SK-N-SH (cell line): ENCODE measurements at regions not wholly inside any gene's neighbourhood (a gene's known extent, or its start where the extent isn't known, plus 50 kb on each side); places are given as distances from the start of the nearest gene placed in this dataset.

Experiments used
- CTCF ChIA-PET: fragments of 300-600, 350-600 bp; formaldehyde crosslinking; extraction: SDS; loops from one replicate; lab custom pipeline; 2021; lab: Yijun Ruan, JAX
- POLR2A ChIA-PET: fragments of 350-600 bp; sonication (Branson Sonifier 250); formaldehyde crosslinking; extraction: SDS; loops from one replicate; lab custom pipeline; 2020; ENCODE audit warnings: antibody characterized with exemption, inconsistent platforms; lab: Yijun Ruan, JAX
- DNase-seq: peaks from one replicate; pipeline ENCODE4 v3.0.0; 2012
- H2AFZ ChIP-seq: fragments of 200-600 bp; sonication (generic); 2 replicates; pipeline ENCODE4 v1.8.1; 2016; ENCODE audit warnings: antibody characterized with exemption, mild to moderate bottlenecking, low read depth
- H3F3A ChIP-seq: fragments of 200-600 bp; sonication (generic); replicated peaks from 2 replicates; pipeline ENCODE3; 2016; ENCODE audit warnings: antibody characterized with exemption, mild to moderate bottlenecking; ENCODE audit not compliant: insufficient read depth
- H3K27ac ChIP-seq, 2 experiments: fragments of 200-500 bp in 1 of 2; fragments of 200-600 bp in 1 of 2; sonication (Bioruptor generic) in 1 of 2; sonication (generic), shearing (Covaris generic) in 1 of 2; 2 replicates each; pipeline versions ENCODE4 v1.5.1 to v1.6.1; 2014 to 2016; ENCODE audit warnings: low read depth in 2 of 2, inconsistent platforms in 1 of 2, low read length in 1 of 2, mild to moderate bottlenecking in 1 of 2, mixed read lengths in 1 of 2
- H3K27me3 ChIP-seq: fragments of 200-600 bp; sonication (generic), shearing (Covaris generic); 2 replicates; pipeline ENCODE4 v1.6.1; 2016; ENCODE audit warnings: mixed run types; ENCODE audit not compliant: insufficient read depth
- H3K36me3 ChIP-seq, 2 experiments: fragments of 200-500 bp in 1 of 2; fragments of 200-600 bp in 1 of 2; sonication (Bioruptor generic) in 1 of 2; sonication (generic) in 1 of 2; replicated peaks in 1 of 2; 2 replicates each; pipeline versions ENCODE3 to v1.5.1; 2014 to 2016; ENCODE audit warnings: low read length in 1 of 2, mild to moderate bottlenecking in 1 of 2; ENCODE audit not compliant: insufficient read depth in 2 of 2, control insufficient read depth in 1 of 2
- H3K4me1 ChIP-seq, 2 experiments: fragments of 200-500 bp in 1 of 2; fragments of 200-600 bp in 1 of 2; sonication (Bioruptor generic) in 1 of 2; sonication (generic), shearing (Covaris generic) in 1 of 2; 2 replicates each; pipeline versions ENCODE4 v1.5.1 to v1.6.1; 2014 to 2016; ENCODE audit warnings: low read depth in 1 of 2, low read length in 1 of 2, mixed run types in 1 of 2; ENCODE audit not compliant: insufficient read depth in 2 of 2, control insufficient read depth in 1 of 2
- H3K4me2 ChIP-seq: fragments of 200-600 bp; sonication (generic), shearing (Covaris generic); 2 replicates; pipeline ENCODE4 v1.6.1; 2017; ENCODE audit warnings: mixed run types
- H3K4me3 ChIP-seq, 2 experiments: fragments of 200-500 bp in 1 of 2; fragments of 200-600 bp in 1 of 2; sonication (Bioruptor generic) in 1 of 2; sonication (generic), shearing (Covaris generic) in 1 of 2; 2 replicates each; pipeline versions ENCODE4 v1.5.1 to v1.8.1; 2014 to 2016; ENCODE audit warnings: low read depth in 2 of 2, inconsistent platforms in 1 of 2, low read length in 1 of 2, mild to moderate bottlenecking in 1 of 2, mixed read lengths in 1 of 2, moderate library complexity in 1 of 2
- H3K79me2 ChIP-seq: fragments of 200-600 bp; sonication (generic); 2 replicates; pipeline ENCODE4 v1.8.1; 2017; ENCODE audit warnings: mild to moderate bottlenecking; ENCODE audit not compliant: insufficient read depth
- H3K9ac ChIP-seq: fragments of 200-600 bp; sonication (generic); 2 replicates; pipeline ENCODE4 v1.6.1; 2017; ENCODE audit warnings: mixed run types
- H3K9me2 ChIP-seq: fragments of 200-600 bp; sonication (generic); 2 replicates; pipeline ENCODE4 v1.6.1; 2017; ENCODE audit warnings: mixed run types
- H3K9me3 ChIP-seq: fragments of 200-600 bp; sonication (generic); 2 replicates; pipeline ENCODE4 v1.6.1; 2017; ENCODE audit warnings: mixed run types, mild to moderate bottlenecking, moderate library complexity
- H4K20me1 ChIP-seq: fragments of 200-600 bp; sonication (generic); 2 replicates; pipeline ENCODE4 v1.6.1; 2017; ENCODE audit warnings: mild to moderate bottlenecking, mixed run types; ENCODE audit not compliant: insufficient read depth
- ELF1 ChIP-seq: IDR thresholded peaks from 2 replicates; pipeline ENCODE4 v1.4.0; 2012
- EZH2phosphoT487 ChIP-seq: fragments of 200-600 bp; sonication (generic); IDR thresholded peaks from 2 replicates; pipeline ENCODE4 v1.6.1; 2017; ENCODE audit warnings: low read depth, mixed run types, mild to moderate bottlenecking, antibody characterized with exemption, moderate library complexity, borderline replicate concordance
- FOSL2 ChIP-seq: IDR thresholded peaks from 2 replicates; pipeline ENCODE4 v1.4.0; 2012; ENCODE audit warnings: low read depth, mild to moderate bottlenecking, moderate library complexity, borderline replicate concordance
- FOXJ3 ChIP-seq: sonication (generic); formaldehyde crosslinking; IDR thresholded peaks from 2 replicates; pipeline ENCODE4 v1.5.1; 2020; ENCODE audit warnings: mild to moderate bottlenecking, missing genetic modification reagents
- FOXM1 ChIP-seq: IDR thresholded peaks from 2 replicates; pipeline ENCODE4 v1.4.0; 2012; ENCODE audit warnings: low read depth, mild to moderate bottlenecking
- GABPA ChIP-seq: IDR thresholded peaks from 2 replicates; pipeline ENCODE4 v1.4.0; 2012; ENCODE audit warnings: low read depth, mild to moderate bottlenecking
- GATA2 ChIP-seq: sonication (generic); formaldehyde crosslinking; IDR thresholded peaks from 2 replicates; pipeline ENCODE4 v1.5.0; 2020; ENCODE audit warnings: mild to moderate bottlenecking, missing genetic modification reagents
- MAX ChIP-seq: IDR thresholded peaks from 2 replicates; pipeline ENCODE4 v1.4.0; 2012; ENCODE audit warnings: low read depth
- MEF2A ChIP-seq: IDR thresholded peaks from 2 replicates; pipeline ENCODE4 v1.4.0; 2012; ENCODE audit warnings: low read depth, borderline replicate concordance
- NFIC ChIP-seq: IDR thresholded peaks from 2 replicates; pipeline ENCODE4 v1.4.0; 2012; ENCODE audit warnings: borderline replicate concordance
- NRF1 ChIP-seq: IDR thresholded peaks from 2 replicates; pipeline ENCODE4 v1.6.1; 2012; ENCODE audit warnings: low read depth, mild to moderate bottlenecking, low read length
- PBX3 ChIP-seq: IDR thresholded peaks from 2 replicates; pipeline ENCODE4; 2012
- POLR2AphosphoS5 ChIP-seq: IDR thresholded peaks from 2 replicates; pipeline ENCODE4 v1.6.1; 2012; ENCODE audit warnings: low read depth, low read length
- RAD21 ChIP-seq: IDR thresholded peaks from 2 replicates; pipeline ENCODE4 v1.6.1; 2012; ENCODE audit warnings: mild to moderate bottlenecking, low read length
- RCOR1 ChIP-seq: fragments of 150-350 bp; IDR thresholded peaks from 2 replicates; pipeline ENCODE4 v1.6.1; 2017; ENCODE audit warnings: antibody characterized with exemption, low read length
- RXRA ChIP-seq: IDR thresholded peaks from 2 replicates; pipeline ENCODE4 v1.4.0; 2012; ENCODE audit warnings: low read depth, mild to moderate bottlenecking, borderline replicate concordance
- SMC3 ChIP-seq: IDR thresholded peaks from 2 replicates; pipeline ENCODE4 v1.6.1; 2012; ENCODE audit warnings: low read depth, low read length, improper control_type of control experiment
- TCF12 ChIP-seq: IDR thresholded peaks from 2 replicates; pipeline ENCODE4 v1.4.0; 2012
- YY1 ChIP-seq: IDR thresholded peaks from 2 replicates; pipeline ENCODE4 v1.4.0; 2012; ENCODE audit warnings: low read depth, mild to moderate bottlenecking
- ZBTB33 ChIP-seq: IDR thresholded peaks from 2 replicates; pipeline ENCODE4 v1.4.0; 2012; ENCODE audit warnings: low read depth, borderline replicate concordance
- WGBS: methylation state at CpG from one replicate; pipeline ENCODE4 v1.1.6; 2017; ENCODE audit warnings: low lambda C conversion rate; 5-methylcytosine and 5-hydroxymethylcytosine counted together
- TF ChIP-seq, protein P1 (sequence below): IDR thresholded peaks from 2 replicates; pipeline ENCODE4 v1.6.1; 2012; ENCODE audit warnings: mild to moderate bottlenecking, low read depth, low read length, moderate library complexity

DNA sequence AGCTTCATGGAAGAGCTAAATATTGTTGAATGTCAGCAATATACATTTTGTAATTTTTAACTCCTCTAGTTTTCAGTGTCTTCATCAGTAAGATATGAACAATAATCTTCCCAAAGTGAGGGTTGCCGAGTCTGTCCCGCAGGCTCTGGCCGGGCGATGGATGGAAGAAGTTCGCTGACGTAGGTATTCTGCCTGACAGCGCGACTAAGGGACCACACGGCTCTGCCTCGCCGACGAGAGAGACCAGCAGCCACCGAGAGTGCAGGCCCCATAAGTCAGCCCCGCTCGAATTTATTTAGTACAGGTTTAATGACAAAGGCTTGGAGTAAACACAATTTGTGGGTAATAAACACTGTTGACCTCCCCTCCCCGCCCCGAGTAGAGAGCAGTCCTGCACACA is 427.4 kb upstream of the NECTIN3 start:
- TF ChIP-seq FOSL2 (no peak), ELF1 (no peak), FOXJ3 (CRISPR knock-in tag) (no peak), TCF12 (no peak), GABPA (no peak), RCOR1 (no peak), ZBTB33 (no peak), RAD21 (no peak), MAX (no peak), MEF2A (no peak), NRF1 (no peak)
- WGBS, result 94% methylated on average over 17 of the region's 17 CpGs
- H3K4me3 ChIP-seq, result no peak overlapping the region
- no peak overlapping the region for H3K27ac ChIP-seq
- no peaks in the 10 kb centered on the region for H3K79me2 ChIP-seq
- no peak overlapping the region for H3K9ac ChIP-seq
- no peaks in the 10 kb centered on the region for H3K9me2 ChIP-seq
- H3K9me3 ChIP-seq, result no peaks in the 10 kb centered on the region
- H3K4me1 ChIP-seq, result no peaks in the 10 kb centered on the region
- DNase-seq, result no peak
- H4K20me1 ChIP-seq, result no peaks in the 10 kb centered on the region
- peaks cover 4% of the 10 kb centered on the region for H3F3A ChIP-seq
- ChIA-PET POLR2A (no interaction called here), CTCF (no interaction called here)
- no peak overlapping the region for H2AFZ ChIP-seq
- H3K4me2 ChIP-seq, result no peak overlapping the region
- H3K36me3 ChIP-seq, result no peaks in the 10 kb centered on the region
- H3K27me3 ChIP-seq, result no peaks in the 10 kb centered on the region

DNA sequence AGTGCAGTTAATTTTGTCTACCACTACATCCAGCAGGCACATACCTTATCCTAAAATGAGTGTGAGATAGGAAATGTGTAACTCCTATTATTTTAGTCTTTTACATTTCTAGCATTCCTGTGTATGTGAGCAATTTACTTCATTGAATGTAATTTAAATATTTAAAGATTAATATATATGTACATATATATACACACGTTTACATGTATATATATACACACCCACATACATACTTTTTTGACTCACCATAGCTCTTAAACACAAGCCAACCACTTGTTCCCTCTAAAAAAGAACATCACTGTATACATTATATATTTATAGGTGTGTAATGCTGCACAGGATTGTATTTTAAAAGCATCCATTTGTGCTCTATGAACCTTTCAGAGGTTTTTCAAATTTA is 425.6 kb upstream of the NECTIN3 start:
- no peak overlapping the region for H3K9ac ChIP-seq
- H3K4me2 ChIP-seq, result no peak overlapping the region
- no peaks in the 10 kb centered on the region for H3K36me3 ChIP-seq
- no peaks in the 10 kb centered on the region for H3K27me3 ChIP-seq
- peaks cover 4% of the 10 kb centered on the region for H3F3A ChIP-seq
- H2AFZ ChIP-seq, result no peak overlapping the region; the same call in 1 of the 2 replicates
- ChIA-PET CTCF (no interaction called here), POLR2A (no interaction called here)
- H3K27ac ChIP-seq, result no peak overlapping the region
- WGBS, result 73% methylated on average over 1 of the region's 1 CpG
- H3K79me2 ChIP-seq, result no peaks in the 10 kb centered on the region
- DNase-seq, result no peak
- no peaks in the 10 kb centered on the region for H3K9me2 ChIP-seq
- H3K9me3 ChIP-seq, result no peaks in the 10 kb centered on the region
- H3K4me3 ChIP-seq, result no peak overlapping the region
- no peak for TF ChIP-seq FOXJ3 (CRISPR knock-in tag)
- TF ChIP-seq NFIC, result no peak
- TF ChIP-seq PBX3, result no peak
- TF ChIP-seq SMC3, result no peak
- no peak for TF ChIP-seq TCF12
- no peak for TF ChIP-seq POLR2AphosphoS5
- no peak for TF ChIP-seq FOXM1
- no peak for TF ChIP-seq EZH2phosphoT487
- TF ChIP-seq ZBTB33, result no peak
- TF ChIP-seq YY1, result no peak
- TF ChIP-seq NRF1, result no peak
- TF ChIP-seq RXRA, result no peak
- no peak for TF ChIP-seq GATA2 (CRISPR knock-in tag)
- no peak for TF ChIP-seq FOSL2
- TF ChIP-seq, protein P1, sequence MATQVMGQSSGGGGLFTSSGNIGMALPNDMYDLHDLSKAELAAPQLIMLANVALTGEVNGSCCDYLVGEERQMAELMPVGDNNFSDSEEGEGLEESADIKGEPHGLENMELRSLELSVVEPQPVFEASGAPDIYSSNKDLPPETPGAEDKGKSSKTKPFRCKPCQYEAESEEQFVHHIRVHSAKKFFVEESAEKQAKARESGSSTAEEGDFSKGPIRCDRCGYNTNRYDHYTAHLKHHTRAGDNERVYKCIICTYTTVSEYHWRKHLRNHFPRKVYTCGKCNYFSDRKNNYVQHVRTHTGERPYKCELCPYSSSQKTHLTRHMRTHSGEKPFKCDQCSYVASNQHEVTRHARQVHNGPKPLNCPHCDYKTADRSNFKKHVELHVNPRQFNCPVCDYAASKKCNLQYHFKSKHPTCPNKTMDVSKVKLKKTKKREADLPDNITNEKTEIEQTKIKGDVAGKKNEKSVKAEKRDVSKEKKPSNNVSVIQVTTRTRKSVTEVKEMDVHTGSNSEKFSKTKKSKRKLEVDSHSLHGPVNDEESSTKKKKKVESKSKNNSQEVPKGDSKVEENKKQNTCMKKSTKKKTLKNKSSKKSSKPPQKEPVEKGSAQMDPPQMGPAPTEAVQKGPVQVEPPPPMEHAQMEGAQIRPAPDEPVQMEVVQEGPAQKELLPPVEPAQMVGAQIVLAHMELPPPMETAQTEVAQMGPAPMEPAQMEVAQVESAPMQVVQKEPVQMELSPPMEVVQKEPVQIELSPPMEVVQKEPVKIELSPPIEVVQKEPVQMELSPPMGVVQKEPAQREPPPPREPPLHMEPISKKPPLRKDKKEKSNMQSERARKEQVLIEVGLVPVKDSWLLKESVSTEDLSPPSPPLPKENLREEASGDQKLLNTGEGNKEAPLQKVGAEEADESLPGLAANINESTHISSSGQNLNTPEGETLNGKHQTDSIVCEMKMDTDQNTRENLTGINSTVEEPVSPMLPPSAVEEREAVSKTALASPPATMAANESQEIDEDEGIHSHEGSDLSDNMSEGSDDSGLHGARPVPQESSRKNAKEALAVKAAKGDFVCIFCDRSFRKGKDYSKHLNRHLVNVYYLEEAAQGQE, result no peak
- no peak for TF ChIP-seq GABPA
- H4K20me1 ChIP-seq, result no peaks in the 10 kb centered on the region
- no peaks in the 10 kb centered on the region for H3K4me1 ChIP-seq
